HG03135 (cell line): ENCODE measurements at regions not wholly inside any gene's neighbourhood (a gene's known extent, or its start where the extent isn't known, plus 50 kb on each side); places are given as distances from the start of the nearest gene placed in this dataset.

Experiments
- ATAC-seq: cut with Tn5 transposase; IDR thresholded peaks from one replicate; pipeline ENCODE4 v1.9.1; 2021; ENCODE audit warnings: mild to moderate bottlenecking, moderate library complexity; ENCODE audit not compliant: unreplicated experiment

DNA sequence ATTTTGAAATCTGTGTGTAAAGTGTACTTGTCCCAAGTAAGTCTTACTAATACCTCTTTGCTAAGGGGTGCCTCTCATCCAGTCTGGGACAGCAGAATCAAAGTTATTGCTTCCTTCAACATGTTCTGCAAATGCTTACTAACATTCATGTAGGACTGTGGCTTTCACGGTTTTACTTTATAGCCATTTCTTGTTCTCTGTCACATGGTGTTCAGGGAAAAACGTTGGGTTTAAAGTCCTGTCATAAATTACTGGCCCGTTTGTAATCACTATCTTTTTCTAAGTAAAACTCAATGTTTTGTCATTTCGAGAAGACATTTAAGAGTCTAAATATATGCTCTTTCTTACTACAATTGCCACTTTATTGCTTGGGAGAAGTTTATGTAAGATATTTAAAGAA lies 321.1 kb downstream of the STIM2 start:
- ATAC-seq: no peak

DNA sequence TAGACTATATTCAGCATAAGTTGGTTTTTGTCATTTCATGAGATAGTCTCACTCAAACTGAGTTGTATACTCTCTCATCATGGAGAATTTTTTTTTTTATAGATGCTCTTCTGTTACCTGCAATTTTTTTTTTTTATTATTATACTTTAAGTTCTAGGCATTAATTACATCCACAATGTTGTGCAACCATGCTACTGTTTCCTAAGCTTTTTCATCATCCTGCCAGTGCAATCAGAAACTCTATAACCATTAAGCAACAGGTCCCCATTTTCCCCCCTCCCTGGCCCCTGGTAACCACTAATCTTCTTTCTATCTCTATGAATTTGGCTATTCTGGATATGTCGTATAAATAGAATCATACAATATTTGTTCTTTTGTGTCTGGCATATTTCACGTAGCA lies 321.6 kb downstream of the STIM2 start:
- ATAC-seq: no peak

DNA sequence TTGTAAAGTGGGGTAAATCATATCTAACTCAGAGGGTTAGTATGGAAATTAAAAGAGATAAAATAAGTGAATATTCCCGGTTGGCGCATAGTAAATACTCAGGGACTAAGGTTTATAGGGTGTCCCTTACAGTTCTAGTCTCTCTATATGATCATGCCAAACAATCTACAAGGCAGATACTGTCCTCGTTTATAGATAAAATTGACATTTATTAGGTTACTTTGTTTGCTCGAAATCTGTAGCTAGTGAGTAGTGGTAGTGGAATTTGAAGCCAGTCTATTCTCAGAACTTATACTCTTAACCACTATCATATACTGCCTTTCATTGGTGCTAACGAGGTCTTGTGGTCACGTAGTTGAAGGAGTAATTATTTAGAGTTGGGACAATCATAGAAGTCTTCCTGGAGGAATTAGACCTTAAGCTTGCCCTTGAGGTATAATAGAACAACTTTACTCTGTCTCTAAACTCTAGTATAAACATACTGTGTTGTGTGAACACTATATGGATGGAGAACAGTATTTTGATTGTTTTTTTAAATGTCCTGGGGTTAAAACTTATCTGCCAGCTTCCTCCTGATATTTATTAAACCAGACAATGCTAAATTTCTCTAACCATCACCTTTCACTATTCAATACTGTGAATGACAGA lies 324.0 kb downstream of the STIM2 start:
- no peak for ATAC-seq

DNA sequence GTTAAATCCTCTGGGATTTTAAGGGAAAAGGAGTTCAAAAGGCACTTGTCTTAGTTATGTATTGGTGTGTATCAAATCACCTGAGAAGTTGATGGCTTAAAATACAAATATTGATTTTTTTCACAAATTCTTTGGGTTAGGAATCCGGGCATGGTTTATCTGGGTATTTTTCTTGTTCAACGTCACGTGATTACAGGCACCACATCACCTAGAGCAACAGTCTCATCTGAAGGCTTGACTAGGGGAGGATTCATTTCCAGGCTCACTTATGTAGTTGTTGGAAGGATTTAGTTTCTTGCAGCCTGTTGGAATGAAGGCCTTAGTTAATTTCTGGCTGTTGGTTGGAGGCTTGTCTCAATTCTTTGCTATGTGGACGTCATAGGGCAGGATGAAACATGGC lies 326.1 kb downstream of the STIM2 start:
- ATAC-seq: no peak

DNA sequence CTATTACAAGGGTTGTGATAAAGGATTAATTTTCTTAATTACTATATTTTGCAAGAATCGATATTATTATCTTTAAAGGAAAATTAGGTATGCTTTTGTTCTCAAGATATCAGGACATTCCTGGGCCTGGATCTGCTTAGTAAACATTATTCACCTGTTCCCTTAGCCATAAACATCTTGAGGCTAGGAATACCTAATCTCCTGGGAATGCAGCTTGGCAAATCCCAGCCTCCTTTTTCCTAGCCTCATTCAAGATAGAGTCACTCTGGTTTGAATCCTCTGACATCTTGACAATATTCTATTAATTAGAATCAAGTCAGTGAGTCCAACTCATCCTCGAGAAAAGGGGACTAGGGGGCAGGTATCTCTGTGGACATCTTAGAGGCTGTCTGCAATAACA lies 327.1 kb downstream of the STIM2 start:
- no peak for ATAC-seq

DNA sequence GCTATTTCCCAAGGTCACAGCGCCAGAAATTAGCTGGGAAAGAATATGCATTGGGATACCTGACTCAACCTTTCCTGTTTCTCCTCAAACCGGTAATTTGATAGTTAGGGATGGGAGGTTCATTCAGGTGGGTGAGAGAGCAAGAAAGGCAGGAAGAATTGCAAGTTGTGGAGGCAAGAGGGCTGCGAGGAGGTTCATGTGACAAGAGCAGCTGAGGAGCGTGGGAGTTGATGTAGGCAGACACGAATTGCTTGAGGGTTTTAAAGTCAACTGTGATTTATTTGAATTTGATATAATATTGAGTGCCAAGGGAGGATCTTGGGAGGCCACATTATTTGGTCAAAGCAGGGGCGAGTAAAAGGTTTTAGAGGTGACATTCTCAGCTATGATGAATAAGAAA lies 329.0 kb downstream of the STIM2 start:
- ATAC-seq: no peak

DNA sequence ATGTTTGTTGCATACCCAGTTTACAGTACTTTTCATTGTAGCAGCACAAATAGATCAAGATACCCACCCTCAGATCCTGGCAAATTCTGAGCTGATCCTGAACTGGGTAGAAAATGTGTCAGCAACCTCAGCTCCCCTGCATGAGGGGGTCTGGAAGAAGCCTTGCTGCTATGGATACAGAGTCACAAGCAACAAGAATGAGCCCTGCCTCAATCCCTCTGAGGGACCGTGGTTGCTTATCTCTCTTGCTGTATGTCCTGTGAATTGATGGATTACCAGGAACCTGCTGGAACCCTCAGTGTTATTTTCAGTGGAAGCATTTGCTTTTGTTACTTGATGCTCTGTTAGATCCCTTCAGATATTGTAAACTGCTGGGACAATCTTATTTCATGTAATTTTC lies 331.0 kb downstream of the STIM2 start:
- ATAC-seq: no peak

DNA sequence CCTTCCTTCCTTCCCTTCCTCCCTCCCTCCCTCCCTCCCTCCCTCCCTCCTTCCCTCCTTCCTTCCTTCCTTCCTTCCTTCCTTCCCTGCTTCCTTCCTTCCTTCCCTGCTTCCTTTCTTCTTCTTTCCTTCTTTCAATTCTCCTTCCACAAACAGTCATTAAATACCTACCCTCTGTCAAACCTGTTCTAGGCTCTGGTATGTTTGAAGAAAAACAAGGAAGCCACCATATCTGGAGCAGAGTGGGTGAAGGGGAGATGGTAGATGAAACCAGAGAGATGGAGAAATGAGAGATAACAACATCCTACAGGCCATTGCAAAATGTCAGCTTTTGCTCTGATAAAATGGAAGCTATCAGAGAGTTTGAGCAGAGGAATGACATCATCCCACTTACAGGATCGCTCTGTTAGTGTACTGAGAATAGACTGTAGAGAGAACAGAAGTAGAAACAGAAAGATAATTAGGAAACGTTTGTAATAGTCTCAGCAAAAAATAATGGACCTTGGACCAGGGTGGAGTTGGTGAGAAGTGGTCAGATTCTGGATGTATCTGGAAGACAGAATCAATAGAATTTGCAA lies 334.0 kb downstream of the STIM2 start:
- ATAC-seq: no peak

DNA sequence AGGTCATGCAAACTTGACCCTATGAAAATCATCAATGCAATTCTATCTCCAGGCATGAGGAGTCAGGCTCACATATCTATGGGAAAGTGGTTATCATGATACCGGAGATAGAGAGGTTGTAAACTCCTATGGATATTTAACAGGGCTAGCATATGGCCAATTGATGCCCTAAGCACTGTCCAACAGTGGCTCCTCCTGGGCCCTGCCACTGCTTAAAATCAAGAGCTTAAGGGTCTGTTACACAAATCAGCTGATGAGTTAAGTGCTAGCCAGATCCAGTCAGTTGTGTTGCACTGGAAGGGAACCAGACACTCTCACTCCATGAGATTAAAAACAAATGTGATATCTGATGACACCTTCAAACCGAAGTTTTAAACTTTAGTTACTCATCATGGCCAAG lies 337.6 kb downstream of the STIM2 start:
- no peak for ATAC-seq

DNA sequence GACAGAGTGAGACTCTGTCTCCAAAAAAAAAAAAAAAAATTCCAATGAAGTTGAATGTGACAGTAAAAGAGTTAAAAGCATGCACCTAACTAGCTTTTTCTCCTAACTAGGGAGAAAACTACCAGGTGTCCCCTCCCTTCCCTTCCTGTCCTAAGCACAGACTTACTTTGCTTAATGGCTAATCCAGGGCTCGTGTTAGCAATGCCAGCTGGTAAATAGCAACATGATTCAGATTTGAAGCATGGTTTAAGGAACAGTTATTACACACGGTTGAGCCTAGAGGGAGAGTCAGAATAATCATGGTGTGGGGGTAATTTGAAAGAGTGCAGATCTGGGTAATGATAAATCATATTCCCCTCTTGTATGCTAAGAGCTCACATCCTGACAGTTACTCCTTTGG lies 338.3 kb downstream of the STIM2 start:
- ATAC-seq: no peak

DNA sequence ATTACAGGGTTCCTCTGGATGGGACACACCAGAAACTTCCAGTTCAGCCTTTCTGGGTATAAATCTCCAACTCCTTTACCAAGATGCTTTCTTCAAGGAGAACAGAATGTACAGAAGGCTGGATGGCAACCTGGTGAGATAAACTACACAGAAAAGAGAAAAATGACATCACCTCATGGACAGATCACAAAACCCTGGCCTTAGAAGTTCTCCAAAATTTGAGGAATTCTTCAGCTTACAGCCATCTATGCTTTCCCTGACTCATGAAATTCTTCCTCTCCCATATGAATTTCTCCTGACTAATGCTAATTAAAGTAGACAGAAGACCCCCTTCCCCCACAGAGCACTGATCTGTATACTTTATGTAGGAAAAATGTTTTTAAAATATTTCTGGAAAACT lies 345.4 kb downstream of the STIM2 start:
- ATAC-seq: no peak

DNA sequence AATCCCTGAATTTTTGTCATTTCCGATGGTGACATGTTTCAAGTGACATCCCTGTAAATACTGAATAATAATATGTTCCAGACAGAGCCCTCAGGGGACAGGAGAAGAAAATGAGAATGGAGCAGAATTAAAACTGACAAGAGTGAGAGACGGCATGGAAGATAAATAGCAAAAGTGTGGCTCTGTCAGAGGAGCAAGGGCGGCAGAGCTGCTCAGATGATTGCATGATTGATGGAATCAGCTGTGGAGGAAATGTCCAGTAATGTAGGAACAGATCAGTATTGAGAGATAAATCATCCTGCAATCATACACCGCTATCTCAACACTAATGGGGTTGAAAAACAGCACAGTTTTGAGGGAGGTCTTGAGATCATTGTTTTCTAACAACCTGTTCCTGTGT lies 350.3 kb downstream of the STIM2 start:
- no peak for ATAC-seq

DNA sequence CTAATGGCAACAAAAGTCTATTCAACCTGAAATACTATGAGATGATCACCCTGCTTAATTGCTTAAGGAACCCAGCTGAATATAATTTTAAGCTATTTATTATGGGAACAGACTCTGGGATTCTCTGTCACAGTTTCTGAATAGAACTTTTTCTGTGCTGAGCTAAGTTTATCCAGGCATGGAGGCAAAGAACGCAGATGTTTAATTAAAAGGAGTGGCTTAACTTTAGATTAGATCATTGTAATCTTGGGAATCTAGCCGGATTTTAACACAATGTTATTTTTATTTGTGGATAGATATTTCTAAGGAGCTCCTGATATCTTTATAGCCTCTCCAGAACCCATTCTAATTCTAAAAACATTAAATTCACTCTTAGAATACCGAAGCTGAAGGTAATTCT lies 353.4 kb downstream of the STIM2 start:
- no peak for ATAC-seq

DNA sequence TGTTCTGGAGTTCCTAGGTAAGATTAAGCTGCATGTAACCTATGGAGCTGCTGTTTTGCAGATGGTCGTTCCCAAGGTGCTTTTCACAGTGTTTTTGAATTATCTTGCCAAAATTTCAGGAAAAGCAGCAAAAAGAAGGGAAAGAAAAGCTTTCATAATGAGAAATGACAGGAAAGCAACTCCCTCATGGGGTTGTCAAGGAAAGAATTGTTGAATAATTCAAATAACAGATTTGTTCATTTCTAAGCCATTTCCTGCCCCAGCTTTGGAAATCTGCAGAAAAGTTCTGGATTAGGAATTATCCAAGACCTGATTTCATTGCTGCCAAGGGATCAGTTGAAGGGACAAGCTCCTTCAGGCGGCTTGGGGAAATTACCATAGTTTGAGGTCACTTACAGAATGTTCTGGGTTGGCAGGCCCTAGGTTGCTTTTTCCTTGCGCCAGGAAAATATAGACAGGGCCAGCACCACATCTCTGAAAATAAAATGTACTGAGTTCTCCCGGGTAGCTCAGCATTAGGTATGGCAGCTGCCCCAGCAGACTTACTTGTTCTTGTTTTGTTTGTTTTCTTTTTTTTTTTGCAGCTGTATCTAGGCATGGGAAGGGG lies 354.7 kb downstream of the STIM2 start:
- no peak for ATAC-seq

DNA sequence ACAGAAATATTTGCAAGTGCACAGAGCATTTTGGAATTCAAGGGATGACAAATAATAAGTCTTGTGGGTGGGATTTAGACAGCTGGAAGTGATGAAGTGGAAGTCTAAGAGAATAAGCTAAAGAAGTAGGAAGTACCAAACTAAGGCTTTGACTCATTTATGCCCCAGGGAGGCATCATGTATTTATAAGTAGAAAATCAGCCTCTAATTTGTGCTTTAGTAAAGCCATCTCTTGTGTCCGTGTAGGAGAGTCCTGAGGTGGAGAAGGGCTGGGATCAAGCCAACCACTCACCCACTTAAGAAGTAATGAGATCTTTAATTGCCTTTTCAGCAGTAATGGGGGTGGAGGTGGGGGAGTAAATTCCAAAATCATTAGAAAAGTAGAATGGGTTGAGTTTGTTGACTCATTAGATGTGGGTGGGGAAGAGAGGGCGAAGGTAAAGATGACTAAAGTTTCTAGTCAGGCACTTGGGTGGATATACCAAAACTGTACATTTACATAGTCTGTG lies 356.7 kb downstream of the STIM2 start:
- ATAC-seq: no peak

DNA sequence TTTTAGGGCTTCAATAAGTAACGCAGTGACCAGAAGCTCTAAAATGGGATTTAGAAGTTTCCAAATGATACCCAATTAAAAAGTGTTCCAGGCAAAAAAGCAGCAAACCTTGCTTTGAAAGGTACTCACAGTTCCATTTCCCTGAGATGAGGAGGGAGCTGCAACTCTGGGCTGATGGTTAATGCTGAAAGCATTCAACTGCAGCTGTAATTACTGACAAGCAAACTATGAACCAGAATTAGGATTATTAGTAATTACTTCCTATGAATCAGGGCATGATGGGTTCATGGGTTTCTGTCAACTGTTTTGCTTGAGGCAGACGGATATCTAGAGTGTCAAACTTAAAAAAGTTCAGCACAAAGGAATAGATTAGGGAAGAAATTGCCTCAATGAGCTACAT lies 357.4 kb downstream of the STIM2 start:
- no peak for ATAC-seq

DNA sequence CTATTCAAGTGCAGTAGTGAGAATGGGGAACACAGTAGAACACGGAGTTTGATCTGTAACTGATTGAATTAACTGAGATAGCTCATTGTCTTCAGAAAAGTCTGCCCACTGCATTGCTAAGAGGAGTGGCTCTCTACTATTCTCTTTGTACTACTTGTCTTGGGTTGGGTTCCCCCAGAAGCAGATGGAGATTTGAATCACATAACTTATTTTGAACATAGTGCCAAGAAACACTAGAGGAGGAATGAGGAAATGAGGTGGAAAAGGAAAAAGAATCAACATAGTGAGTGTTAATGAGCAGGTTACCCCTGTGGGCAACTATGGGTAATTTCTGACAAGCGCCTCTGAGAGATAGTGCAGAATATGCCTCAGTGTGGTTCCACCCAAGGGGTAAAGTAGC lies 362.7 kb downstream of the STIM2 start:
- no peak for ATAC-seq

DNA sequence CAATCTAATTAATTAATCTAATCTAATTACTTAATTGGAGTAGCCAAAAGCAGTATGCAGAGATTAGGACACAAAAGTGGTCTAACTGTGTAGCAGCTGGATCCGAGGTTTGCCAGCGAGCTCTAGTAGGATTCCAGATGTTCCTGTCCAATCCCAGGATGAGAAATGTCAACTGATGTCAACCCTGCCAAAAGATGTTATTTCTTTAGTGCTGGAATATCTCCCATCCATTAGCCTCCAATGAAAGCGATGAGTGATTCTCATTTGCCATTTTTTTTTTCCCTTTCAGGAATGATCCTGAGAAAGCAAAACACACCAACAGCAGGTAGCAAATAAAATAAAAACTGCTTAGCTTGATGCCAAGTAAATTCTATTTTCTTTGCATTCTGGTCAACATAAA lies 372.9 kb downstream of the STIM2 start:
- ATAC-seq: no peak

DNA sequence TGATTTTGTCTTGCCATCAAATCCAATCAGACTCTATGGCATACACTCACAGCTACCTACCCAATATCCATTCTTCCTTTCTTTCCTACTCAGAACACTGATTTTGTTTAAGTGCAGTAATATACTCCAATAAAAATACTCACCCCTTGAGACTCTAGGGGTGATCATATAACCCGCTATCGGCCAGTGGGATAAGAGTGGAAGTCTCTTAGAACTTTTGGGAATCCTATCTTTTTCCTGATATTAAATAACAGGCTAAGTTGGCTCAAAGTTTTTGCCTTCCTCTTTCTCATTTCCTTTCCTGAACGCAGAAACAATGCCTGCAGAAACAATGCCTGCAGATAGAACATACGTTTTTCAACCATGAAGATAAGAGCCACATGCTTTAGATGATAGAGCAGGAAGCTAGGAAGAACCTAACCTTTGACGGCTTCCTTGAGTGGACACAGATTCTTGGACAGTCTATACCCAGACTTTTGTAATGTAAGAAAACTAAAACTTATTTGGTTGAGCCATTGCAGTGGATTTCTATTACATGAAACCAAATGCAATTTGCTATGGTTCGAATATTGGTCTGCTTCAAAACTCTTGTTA lies 373.8 kb downstream of the STIM2 start:
- ATAC-seq: no peak

DNA sequence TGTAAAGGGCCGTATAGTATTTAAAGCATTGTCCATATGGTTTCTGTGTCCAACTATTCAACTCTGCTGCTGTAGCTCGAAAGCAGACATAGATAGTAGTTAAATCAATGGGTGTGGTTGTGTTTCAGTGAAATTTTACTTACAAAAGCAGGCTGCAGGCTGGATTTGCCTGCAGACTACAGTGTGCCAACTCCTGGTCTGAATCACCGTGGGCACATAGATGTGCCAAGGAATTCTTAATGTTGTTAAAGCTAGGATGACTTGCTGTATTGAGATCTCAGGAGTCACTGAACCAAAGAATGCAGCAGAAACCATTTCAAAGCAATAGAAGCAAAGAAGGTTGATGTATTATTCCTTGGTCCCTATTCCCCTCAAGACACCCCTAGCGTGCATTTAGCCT lies 379.0 kb downstream of the STIM2 start:
- ATAC-seq: no peak

DNA sequence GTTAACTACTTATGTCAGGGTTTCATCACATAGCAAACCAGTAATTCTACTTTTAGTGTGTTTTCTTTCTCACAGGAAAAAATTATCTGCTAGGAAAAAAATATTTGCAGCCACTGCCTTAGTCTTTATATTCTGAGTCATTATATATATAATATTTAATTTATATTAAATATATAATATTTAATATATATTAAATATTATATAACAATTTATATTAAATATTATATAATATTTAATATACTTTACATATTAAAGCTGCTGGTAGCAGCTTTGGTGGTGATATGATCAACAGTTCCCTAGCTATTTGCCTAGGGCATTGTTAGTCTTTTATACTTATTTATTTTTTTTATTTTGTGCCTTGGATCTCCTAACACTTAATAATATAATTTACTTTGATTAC lies 381.6 kb downstream of the STIM2 start:
- no peak for ATAC-seq

DNA sequence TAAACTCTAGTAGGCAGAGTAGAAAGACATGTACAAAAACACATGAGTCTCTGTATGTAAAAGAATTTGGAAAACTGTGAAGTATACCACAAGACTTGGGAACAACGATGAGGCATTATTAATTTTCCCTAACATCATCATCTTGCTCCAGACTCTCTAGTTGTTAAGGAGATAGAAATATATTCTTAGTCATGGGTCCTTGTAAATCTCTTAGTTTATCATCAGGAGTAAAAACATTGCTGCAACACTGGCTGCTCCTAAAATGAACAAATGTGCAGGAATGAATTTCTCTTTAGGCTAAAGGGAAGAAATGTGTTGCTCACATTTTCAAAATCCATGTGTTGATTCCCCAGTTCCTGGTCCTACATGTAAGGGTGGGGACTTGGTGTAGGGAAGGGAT lies 384.6 kb downstream of the STIM2 start:
- no peak for ATAC-seq
